K562 (cell line): ENCODE measurements at regions not wholly inside any gene's neighbourhood (a gene's known extent, or its start where the extent isn't known, plus 50 kb on each side); places are given as distances from the start of the nearest gene placed in this dataset.

Experiments used
- ATAC-seq: fragments of 200-7000 bp; cut with Tn5 transposase; 3 replicates; pipeline ENCODE4 v1.9.1; 2020; ENCODE audit warnings: moderate library complexity
- BruUV-seq: library from RNA; stranded (reverse); fragments of 400-500 nt; replicated peaks from 2 replicates; lab custom pipeline; 2021; lab: Mats Ljungman, UMichigan
- CTCF ChIA-PET: fragments of 300-600 bp; formaldehyde crosslinking; extraction: SDS; loops from one replicate; lab custom pipeline; 2021; ENCODE audit warnings: low intra/inter-chr PET ratio; lab: Yijun Ruan, JAX
- POLR2A ChIA-PET: fragments of 300-600, 350-650 bp; sonication (Branson Sonifier 250); formaldehyde crosslinking; extraction: SDS; loops from one replicate; lab custom pipeline; 2021; ENCODE audit warnings: antibody characterized with exemption, inconsistent platforms; lab: Yijun Ruan, JAX
- DNase-seq, 4 experiments: peaks; one replicate each; pipeline versions ENCODE4 v3.0.0 to v3.0.0-alpha.2; 2011 to 2018; ENCODE audit warnings: low spot score in 3 of 4, mixed read lengths in 3 of 4; ENCODE audit errors: extremely low read depth in 1 of 4
- FAIRE-seq: peaks from 2 replicates; lab custom pipeline; 2011; peaks lifted over from hg19 to GRCh38; lab: Jason Lieb, UNC
- H2AFZ ChIP-seq: 2 replicates; pipeline ENCODE4 v1.6.0; 2011; ENCODE audit warnings: low read depth, low read length, control low read depth, inconsistent platforms
- H3K27ac ChIP-seq: fragments of 200-600 bp; 3 replicates; pipeline ENCODE4 v1.8.0; 2011; ENCODE audit warnings: low read depth, mild to moderate bottlenecking, control low read depth, inconsistent platforms, low read length, moderate library complexity, mixed read lengths; ENCODE audit errors: extremely low read depth
- H3K27me3 ChIP-seq, 2 experiments: fragments of 300-600 bp in 1 of 2; 2 replicates in 1 of 2; 3 replicates in 1 of 2; pipeline versions ENCODE4 v1.6.0 to v1.8.0; 2011; ENCODE audit warnings: inconsistent platforms in 2 of 2, low read length in 2 of 2, mild to moderate bottlenecking in 1 of 2, mixed read lengths in 1 of 2, moderate library complexity in 1 of 2; ENCODE audit not compliant: control insufficient read depth in 2 of 2, insufficient read depth in 2 of 2
- H3K36me3 ChIP-seq: fragments of 300-600 bp; 3 replicates; pipeline ENCODE4 v1.8.0; 2011; ENCODE audit warnings: mild to moderate bottlenecking, low read length, inconsistent platforms; ENCODE audit not compliant: control insufficient read depth, insufficient read depth
- H3K4me1 ChIP-seq, 2 experiments: fragments of 200-600 bp in 1 of 2; replicated peaks in 1 of 2; 2 replicates in 1 of 2; 3 replicates in 1 of 2; pipeline versions ENCODE4 v1.5.1 to v1.8.0; 2011; ENCODE audit warnings: inconsistent platforms in 2 of 2, low read length in 2 of 2, mild to moderate bottlenecking in 1 of 2, mixed read lengths in 1 of 2, moderate library complexity in 1 of 2; ENCODE audit not compliant: control insufficient read depth in 2 of 2, insufficient read depth in 2 of 2
- H3K4me2 ChIP-seq: 2 replicates; pipeline ENCODE4 v1.6.1; 2011; ENCODE audit warnings: low read length, control low read depth, inconsistent platforms, mixed read lengths; ENCODE audit not compliant: insufficient read depth
- H3K4me3 ChIP-seq: fragments of 200-600 bp; sonication (generic), shearing (Covaris generic); 2 replicates; pipeline ENCODE4 v1.5.1; 2016; ENCODE audit warnings: control low read depth, inconsistent platforms
- H3K79me2 ChIP-seq: fragments of 200-600 bp; 3 replicates; pipeline ENCODE4 v1.8.0; 2011; ENCODE audit warnings: low read length, inconsistent platforms; ENCODE audit not compliant: control insufficient read depth, insufficient read depth
- H3K9ac ChIP-seq, 2 experiments: 2 replicates each; pipeline versions ENCODE4 v1.6.0 to v1.6.1; 2011; ENCODE audit warnings: low read depth in 2 of 2, low read length in 2 of 2, control low read depth in 1 of 2, inconsistent platforms in 1 of 2, mild to moderate bottlenecking in 1 of 2, mixed read lengths in 1 of 2; ENCODE audit not compliant: insufficient read depth in 1 of 2
- H3K9me1 ChIP-seq: one replicate; pipeline ENCODE4 v1.6.0; 2011; ENCODE audit warnings: inconsistent platforms, mild to moderate bottlenecking, low read length, moderate library complexity; ENCODE audit not compliant: control insufficient read depth, insufficient read depth
- H3K9me3 ChIP-seq: replicated peaks from 2 replicates; pipeline ENCODE4 v1.5.1; 2011; ENCODE audit warnings: low read depth, low read length, inconsistent platforms; ENCODE audit not compliant: control insufficient read depth, insufficient read depth
- H4K20me1 ChIP-seq: replicated peaks from 2 replicates; pipeline ENCODE4 v1.6.1; 2011; ENCODE audit warnings: low read length, inconsistent platforms, mixed read lengths; ENCODE audit not compliant: control insufficient read depth, insufficient read depth
- CLOCK ChIP-seq: fragments of 250-450 bp; sonication (Bioruptor Pico); IDR thresholded peaks from 2 replicates; pipeline ENCODE4 v1.4.0; 2020; ENCODE audit warnings: mild to moderate bottlenecking, moderate library complexity, borderline replicate concordance
- HNRNPLL ChIP-seq: fragments of 200-400 bp; formaldehyde crosslinking; IDR thresholded peaks from 2 replicates; pipeline ENCODE4 v1.6.1; 2017; ENCODE audit warnings: low read length, low read depth, mild to moderate bottlenecking; ENCODE audit not compliant: poor library complexity, severe bottlenecking
- IFI16 ChIP-seq: fragments of 250-450 bp; sonication (Bioruptor Pico); IDR thresholded peaks from 2 replicates; pipeline ENCODE4 v2.1.2; 2022; ENCODE audit warnings: mild to moderate bottlenecking, inconsistent platforms
- KDM5B ChIP-seq: fragments of 200-600 bp; sonication (generic); IDR thresholded peaks from 2 replicates; pipeline ENCODE4 v1.6.1; 2012; ENCODE audit warnings: low read depth, mild to moderate bottlenecking, moderate library complexity, low read length, control low read depth, inconsistent platforms; ENCODE audit not compliant: insufficient replicate concordance
- KLF10 ChIP-seq: fragments of 250-450 bp; sonication (Bioruptor Pico); IDR thresholded peaks from 2 replicates; pipeline ENCODE4 v1.6.1; 2021; ENCODE audit warnings: matching md5 sums
- PATZ1 ChIP-seq: fragments of 250-450 bp; sonication (Bioruptor Pico); IDR thresholded peaks from 2 replicates; pipeline ENCODE4 v1.5.0; 2020; ENCODE audit warnings: mild to moderate bottlenecking, borderline replicate concordance
- RERE ChIP-seq: sonication (generic); formaldehyde crosslinking; IDR thresholded peaks from 2 replicates; pipeline ENCODE4 v1.8.0; 2023; ENCODE audit warnings: missing genetic modification reagents, mild to moderate bottlenecking, borderline replicate concordance
- SREBF2 ChIP-seq: sonication (generic); formaldehyde crosslinking; IDR thresholded peaks from 2 replicates; pipeline ENCODE4 v1.4.0; 2020; ENCODE audit warnings: mild to moderate bottlenecking, missing genetic modification reagents
- SRSF3 ChIP-seq: fragments of 200-400 bp; formaldehyde crosslinking; IDR thresholded peaks from 2 replicates; pipeline ENCODE4 v1.6.1; 2016; ENCODE audit warnings: mild to moderate bottlenecking, low read length, moderate library complexity; ENCODE audit not compliant: insufficient read depth
- TBL1XR1 ChIP-seq, 2 experiments: IDR thresholded peaks; 2 replicates each; pipeline ENCODE4 v1.6.1; 2012; ENCODE audit warnings: improper control_type of control experiment in 2 of 2, low read length in 2 of 2, mild to moderate bottlenecking in 1 of 2
- WGBS: fragments of 100-300 bp; shearing (Covaris generic); methylation state at CpG from one replicate; pipeline ENCODE4 v1.1.6; 2016; ENCODE audit warnings: low coverage, mixed read lengths; ENCODE audit not compliant: insufficient coverage; ENCODE audit errors: missing lambda C conversion rate; 5-methylcytosine and 5-hydroxymethylcytosine counted together
- in situ Hi-C: fragments of 300-500 bp; cut with MboI; formaldehyde crosslinking; loops from 4 replicates; pipeline ENCODE4 v1.15.0; 2018; ENCODE audit warnings: inconsistent platforms, mixed read lengths
- intact Hi-C: fragments of 100-400 bp; cut with micrococcal nuclease; formaldehyde crosslinking; loops from 2 replicates; pipeline ENCODE4 v1.14.2; 2022

GRCh38 chr10:125269716-125270115 lies 109.4 kb upstream of the CTBP2 start:
- Histone ChIP-seq H3K36me3 (no peaks in the 10 kb centered on the region), H3K79me2 (no peaks in the 10 kb centered on the region), H2AFZ (no peak overlapping the region), H3K9ac (no peak overlapping the region), H3K9me1 (no peaks in the 10 kb centered on the region), H4K20me1 (no peaks in the 10 kb centered on the region), H3K27me3 (peaks cover 5 to 53% of the 10 kb centered on the region in 2 experiments; a peak in 4 of 5 replicates), H3K4me1 (no peaks in the 10 kb centered on the region; a peak in 1 of 5 replicates), H3K4me2 (no peak overlapping the region), H3K27ac (no peak overlapping the region), H3K4me3 (no peak overlapping the region), H3K9me3 (no peaks in the 10 kb centered on the region)
- BruUV-seq = no TSS peak
- no peak for TF ChIP-seq SRSF3
- no peak for TF ChIP-seq CLOCK (CRISPR knock-in tag)
- TF ChIP-seq KDM5B = no peak
- no peak for TF ChIP-seq RERE (CRISPR knock-in tag)
- no peak for TF ChIP-seq KLF10 (CRISPR knock-in tag)
- no peak for TF ChIP-seq SREBF2
- TF ChIP-seq TBL1XR1 (IDR thresholded peaks at IDR 0.05; ENCODE audit: low read length in 2 of 2) = no peak
- TF ChIP-seq IFI16 (CRISPR knock-in tag) = no peak
- TF ChIP-seq PATZ1 (CRISPR knock-in tag) = no peak
- no peak for TF ChIP-seq HNRNPLL
- no peak for DNase-seq
- CTCF ChIA-PET = no interaction called here
- no peak for FAIRE-seq
- in situ Hi-C loops (no loop called here), intact Hi-C loops (no loop called here)
- 0% methylated on average over 1 of the region's 2 CpGs for WGBS
- ATAC-seq = no peak
- POLR2A ChIA-PET = no interaction called here
